ENCODE measurements at regions not wholly inside any gene's neighbourhood (a gene's known extent, or its start where the extent isn't known, plus 50 kb on each side); places are given as distances from the start of the nearest gene placed in this dataset.

GRCh38 chr2:16040271-16041010, 100.1 kb downstream of the MYCN start (continued):
- TF ChIP-seq, protein P1, sequence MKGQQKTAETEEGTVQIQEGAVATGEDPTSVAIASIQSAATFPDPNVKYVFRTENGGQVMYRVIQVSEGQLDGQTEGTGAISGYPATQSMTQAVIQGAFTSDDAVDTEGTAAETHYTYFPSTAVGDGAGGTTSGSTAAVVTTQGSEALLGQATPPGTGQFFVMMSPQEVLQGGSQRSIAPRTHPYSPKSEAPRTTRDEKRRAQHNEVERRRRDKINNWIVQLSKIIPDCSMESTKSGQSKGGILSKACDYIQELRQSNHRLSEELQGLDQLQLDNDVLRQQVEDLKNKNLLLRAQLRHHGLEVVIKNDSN (IDR thresholded peaks at IDR 0.05; ENCODE audit: borderline replicate concordance, low read depth) = no peak
- TF ChIP-seq FOXJ3 (CRISPR knock-in tag; IDR thresholded peaks at IDR 0.05) (no peak), POLR2AphosphoS5 (IDR thresholded peaks at IDR 0.05; ENCODE audit: low read depth, low read length) (no peak), TCF12 (IDR thresholded peaks at IDR 0.05) (no peak), RFX5 (IDR thresholded peaks at IDR 0.05; ENCODE audit: low read length) (no peak), TAF1 (IDR thresholded peaks at IDR 0.05; ENCODE audit: borderline replicate concordance, low read depth, low read length) (no peak), FOSL2 (IDR thresholded peaks at IDR 0.05; ENCODE audit: borderline replicate concordance, low read depth) (no peak), JUND (IDR thresholded peaks at IDR 0.05) (no peak)

DNA sequence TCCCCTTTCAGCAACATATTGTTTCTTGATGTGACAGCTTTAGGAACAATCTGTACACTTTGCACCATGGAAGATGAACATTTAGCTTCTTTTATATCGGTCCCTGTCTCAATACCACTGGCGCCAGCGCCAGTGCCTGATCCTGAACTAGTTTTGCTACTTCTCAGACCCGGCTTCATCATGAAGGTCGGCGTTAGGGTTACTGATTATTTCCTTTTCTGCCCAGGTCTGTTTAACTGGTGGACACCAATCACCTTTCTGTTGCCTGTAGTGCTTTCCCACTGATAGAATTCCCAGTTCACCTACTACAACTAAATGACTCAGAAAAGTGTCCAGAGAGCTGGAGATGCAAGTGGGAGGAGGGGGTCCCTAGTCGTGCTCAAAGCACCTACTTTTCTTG, 99.5 kb downstream of the MYCN start:
- POLR2A ChIA-PET = no interaction called here
- H3K27ac ChIP-seq (ENCODE audit: low read depth in 2 of 2, low read length in 1 of 2) = no peak overlapping the region
- H3K4me3 ChIP-seq (ENCODE audit: low read depth in 2 of 2, low read length in 1 of 2) = no peak overlapping the region
- H3K4me2 ChIP-seq = no peak overlapping the region
- no peaks in the 10 kb centered on the region for H4K20me1 ChIP-seq (ENCODE audit: insufficient read depth)
- H3F3A ChIP-seq (replicated peaks; ENCODE audit: insufficient read depth) = no peaks in the 10 kb centered on the region
- no peak overlapping the region for H3K9ac ChIP-seq
- 33% methylated on average over 7 of the region's 7 CpGs for WGBS (ENCODE audit: low lambda C conversion rate)
- no peaks in the 10 kb centered on the region for H3K9me3 ChIP-seq
- H3K79me2 ChIP-seq (ENCODE audit: insufficient read depth) = no peaks in the 10 kb centered on the region
- no peak for TF ChIP-seq NFIC (IDR thresholded peaks at IDR 0.05; ENCODE audit: borderline replicate concordance)
- no peak for TF ChIP-seq CTCF (IDR thresholded peaks at IDR 0.05)
- no peak for TF ChIP-seq MEF2A (IDR thresholded peaks at IDR 0.05; ENCODE audit: borderline replicate concordance, low read depth)
- TF ChIP-seq CHD2 (IDR thresholded peaks at IDR 0.05; ENCODE audit: low read length, partially characterized antibody) = no peak
- TF ChIP-seq, protein P2, sequence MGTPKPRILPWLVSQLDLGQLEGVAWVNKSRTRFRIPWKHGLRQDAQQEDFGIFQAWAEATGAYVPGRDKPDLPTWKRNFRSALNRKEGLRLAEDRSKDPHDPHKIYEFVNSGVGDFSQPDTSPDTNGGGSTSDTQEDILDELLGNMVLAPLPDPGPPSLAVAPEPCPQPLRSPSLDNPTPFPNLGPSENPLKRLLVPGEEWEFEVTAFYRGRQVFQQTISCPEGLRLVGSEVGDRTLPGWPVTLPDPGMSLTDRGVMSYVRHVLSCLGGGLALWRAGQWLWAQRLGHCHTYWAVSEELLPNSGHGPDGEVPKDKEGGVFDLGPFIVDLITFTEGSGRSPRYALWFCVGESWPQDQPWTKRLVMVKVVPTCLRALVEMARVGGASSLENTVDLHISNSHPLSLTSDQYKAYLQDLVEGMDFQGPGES (IDR thresholded peaks at IDR 0.05; ENCODE audit: low read depth, low read length) = no peak
- no peak for TF ChIP-seq NRF1 (IDR thresholded peaks at IDR 0.05; ENCODE audit: low read depth, low read length)
- no peak for TF ChIP-seq EP300 (IDR thresholded peaks at IDR 0.05; ENCODE audit: borderline replicate concordance in 1 of 2, low read depth in 1 of 2, low read length in 1 of 2)
- no peak for TF ChIP-seq GABPA (IDR thresholded peaks at IDR 0.05; ENCODE audit: low read depth)
- no peak for TF ChIP-seq RAD21 (IDR thresholded peaks at IDR 0.05; ENCODE audit: low read length)
- no peak for TF ChIP-seq FOSL2 (IDR thresholded peaks at IDR 0.05; ENCODE audit: borderline replicate concordance, low read depth)
- TF ChIP-seq GATA2 (CRISPR knock-in tag; IDR thresholded peaks at IDR 0.05) = no peak
- no peak for TF ChIP-seq JUND (IDR thresholded peaks at IDR 0.05)
- TF ChIP-seq RXRA (IDR thresholded peaks at IDR 0.05; ENCODE audit: borderline replicate concordance, low read depth) = no peak
- TF ChIP-seq TEAD4 (IDR thresholded peaks at IDR 0.05; ENCODE audit: borderline replicate concordance, insufficient read depth) = no peak
- TF ChIP-seq, protein P3, sequence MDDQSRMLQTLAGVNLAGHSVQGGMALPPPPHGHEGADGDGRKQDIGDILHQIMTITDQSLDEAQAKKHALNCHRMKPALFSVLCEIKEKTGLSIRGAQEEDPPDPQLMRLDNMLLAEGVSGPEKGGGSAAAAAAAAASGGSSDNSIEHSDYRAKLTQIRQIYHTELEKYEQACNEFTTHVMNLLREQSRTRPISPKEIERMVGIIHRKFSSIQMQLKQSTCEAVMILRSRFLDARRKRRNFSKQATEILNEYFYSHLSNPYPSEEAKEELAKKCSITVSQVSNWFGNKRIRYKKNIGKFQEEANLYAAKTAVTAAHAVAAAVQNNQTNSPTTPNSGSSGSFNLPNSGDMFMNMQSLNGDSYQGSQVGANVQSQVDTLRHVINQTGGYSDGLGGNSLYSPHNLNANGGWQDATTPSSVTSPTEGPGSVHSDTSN (IDR thresholded peaks at IDR 0.05) = no peak
- TF ChIP-seq POLR2AphosphoS5 (IDR thresholded peaks at IDR 0.05; ENCODE audit: low read depth, low read length) = no peak
- no peak for TF ChIP-seq TAF1 (IDR thresholded peaks at IDR 0.05; ENCODE audit: borderline replicate concordance, low read depth, low read length)
- no peak for TF ChIP-seq RFX5 (IDR thresholded peaks at IDR 0.05; ENCODE audit: low read length)
- TF ChIP-seq FOXM1 (IDR thresholded peaks at IDR 0.05; ENCODE audit: low read depth) = no peak
- no peaks in the 10 kb centered on the region; a peak in 1 of 4 replicates for H3K4me1 ChIP-seq (ENCODE audit: control insufficient read depth in 1 of 2, insufficient read depth in 2 of 2, low read depth in 1 of 2, low read length in 1 of 2)
- DNase-seq = no peak
- no peak overlapping the region for H2AFZ ChIP-seq (ENCODE audit: low read depth)
- no peaks in the 10 kb centered on the region for H3K9me2 ChIP-seq
- H3K36me3 ChIP-seq (replicated peaks in 1 of 2; ENCODE audit: control insufficient read depth in 1 of 2, insufficient read depth in 2 of 2, low read length in 1 of 2) = no peaks in the 10 kb centered on the region
- no peaks in the 10 kb centered on the region for H3K27me3 ChIP-seq (ENCODE audit: insufficient read depth)
- CTCF ChIA-PET = interaction anchor here (1.3 kb wide), 1 partner anchor 8 kb away, joined by 4 read pairs; no protein-coding TSS in a partner anchor
